ENCODE measurements at regions not wholly inside any gene's neighbourhood (a gene's known extent, or its start where the extent isn't known, plus 50 kb on each side); places are given as distances from the start of the nearest gene placed in this dataset.

DNA sequence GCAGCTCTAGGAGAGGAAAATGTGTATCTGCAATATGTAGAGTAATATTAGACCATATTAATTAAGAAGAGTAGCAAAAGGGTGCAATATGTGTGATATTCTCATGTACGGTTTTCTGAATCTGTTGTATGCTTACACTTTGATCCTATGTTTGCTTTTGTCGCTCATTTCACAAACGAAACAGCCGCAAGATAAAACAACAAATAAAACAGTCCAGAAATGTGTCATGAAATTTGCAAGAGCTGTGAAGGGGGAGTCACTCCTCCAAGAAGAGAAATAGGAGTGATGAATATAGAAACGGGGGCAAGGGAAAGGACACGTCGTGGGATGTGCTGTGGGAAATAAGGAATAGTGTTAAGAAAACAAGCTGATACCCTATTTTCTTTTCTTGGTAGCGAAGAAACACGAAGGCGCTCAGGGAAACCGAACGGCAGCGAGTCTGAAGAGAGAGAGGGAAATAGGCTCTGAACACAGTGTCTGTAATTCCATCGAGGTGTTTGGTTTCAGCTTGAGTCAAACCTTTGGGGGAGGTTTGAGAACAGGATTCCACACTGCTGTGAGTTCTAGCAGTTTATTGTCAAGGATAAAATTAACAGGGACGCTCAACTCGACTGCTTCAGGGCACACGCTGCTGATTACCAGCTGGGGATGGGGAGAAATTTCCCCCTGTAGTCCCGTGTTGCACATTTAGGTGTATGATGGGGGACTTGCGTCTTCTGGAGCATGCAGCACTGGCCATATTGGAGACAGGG is 595.6 kb upstream of the TENM3 start:
- no peak for DNase-seq

GRCh38 chr4:181650033-181650825 is 593.0 kb upstream of the TENM3 start:
- no peak for DNase-seq

GRCh38 chr4:181656748-181657147 is 586.5 kb upstream of the TENM3 start:
- DNase-seq: no peak

DNA sequence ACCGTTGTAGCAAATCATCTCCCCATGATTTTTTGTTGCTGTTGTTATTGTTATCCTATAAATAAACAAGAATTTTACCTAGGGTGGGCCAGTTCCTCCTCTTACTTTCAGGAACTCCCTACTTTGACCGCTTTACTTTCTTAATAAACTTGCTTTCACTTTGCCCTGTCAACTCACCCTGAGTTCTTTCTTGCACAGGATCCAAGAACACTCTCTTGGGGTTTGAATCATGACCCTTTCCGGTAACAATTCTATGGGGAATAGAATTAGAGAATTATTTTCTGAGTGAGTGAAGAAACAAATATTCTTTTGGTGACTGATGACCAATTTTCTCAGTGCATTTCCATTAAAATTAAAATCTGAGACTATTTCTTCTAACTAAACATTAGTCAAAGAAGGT is 584.0 kb upstream of the TENM3 start:
- DNase-seq: no peak

GRCh38 chr4:181659876-181660275 is 583.3 kb upstream of the TENM3 start:
- peak; percentile 33 for DNase-seq

GRCh38 chr4:181661090-181661489 is 582.1 kb upstream of the TENM3 start:
- no peak for DNase-seq

DNA sequence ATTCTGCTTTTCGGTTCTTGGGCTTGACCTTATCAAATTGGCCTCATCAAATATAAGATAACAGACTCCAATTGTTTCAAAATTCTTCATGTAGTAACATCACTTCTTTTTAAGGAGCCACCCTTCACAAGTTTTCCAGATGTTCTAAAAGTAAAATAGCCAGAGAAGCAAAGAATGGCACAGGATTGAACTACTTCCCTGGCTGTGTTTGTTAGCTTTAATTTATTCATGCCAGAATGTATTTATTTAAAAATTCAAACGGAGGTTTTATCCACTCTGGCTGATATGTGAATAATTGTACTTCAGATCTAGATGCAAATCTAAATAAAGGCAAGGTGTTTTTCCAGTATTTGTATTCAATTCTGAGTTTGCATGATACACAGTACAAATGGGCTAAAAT is 581.3 kb upstream of the TENM3 start:
- DNase-seq: no peak

DNA sequence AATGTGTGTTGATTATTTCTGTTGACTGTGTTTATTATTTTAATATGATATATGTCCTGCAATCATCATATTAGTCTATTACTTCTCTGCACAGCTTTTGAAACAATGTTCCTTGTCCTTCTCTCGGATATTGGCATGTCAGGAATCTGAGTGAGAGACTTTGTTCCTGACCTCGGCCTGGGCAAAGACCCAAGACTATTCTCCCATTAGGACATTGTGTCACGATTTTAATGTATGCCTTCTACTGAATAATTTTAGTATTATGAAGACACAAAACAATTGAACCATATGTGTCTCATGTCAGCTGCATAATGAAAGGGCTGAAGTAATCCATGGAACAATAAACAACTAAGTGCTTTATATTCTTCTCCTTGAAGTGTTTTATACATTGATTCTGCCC is 580.8 kb upstream of the TENM3 start:
- no peak for DNase-seq

DNA sequence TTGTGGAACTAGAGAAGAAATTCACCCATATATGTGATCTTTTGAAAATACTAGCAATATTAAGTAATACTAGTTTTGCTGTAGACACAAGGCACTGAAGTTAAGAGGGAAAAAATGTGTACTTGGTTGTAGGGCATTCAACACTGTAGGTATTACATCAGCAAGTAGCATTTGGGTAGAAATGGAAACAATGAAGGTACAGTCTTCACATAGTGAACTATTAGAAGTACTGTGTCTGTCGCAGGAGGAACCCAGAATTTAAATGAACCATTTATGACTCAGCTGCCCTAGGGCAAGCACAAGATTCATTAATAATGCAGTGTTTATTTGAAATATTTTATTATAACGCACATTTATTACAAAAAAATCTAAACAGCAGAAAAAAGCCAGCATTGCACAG is 572.7 kb upstream of the TENM3 start:
- no peak for DNase-seq

DNA sequence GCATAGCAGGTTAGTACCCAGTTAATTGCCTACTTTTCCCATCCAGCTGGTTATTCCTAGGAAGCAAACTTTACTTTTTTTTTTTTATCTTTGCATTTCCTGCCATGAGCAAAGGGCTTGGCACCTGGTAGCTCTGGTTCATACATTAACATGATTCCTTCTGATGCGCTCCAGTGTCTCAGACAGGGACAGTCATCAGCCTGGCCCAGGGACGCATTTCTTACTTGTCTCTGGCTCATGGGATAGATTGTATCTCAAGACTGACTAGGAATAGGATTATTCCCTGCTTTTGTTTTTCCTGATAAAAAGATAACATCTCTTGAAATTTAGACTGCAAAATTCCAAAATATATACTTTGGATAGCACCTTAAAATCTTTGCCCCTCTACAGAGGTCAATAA is 571.5 kb upstream of the TENM3 start:
- no peak for DNase-seq

DNA sequence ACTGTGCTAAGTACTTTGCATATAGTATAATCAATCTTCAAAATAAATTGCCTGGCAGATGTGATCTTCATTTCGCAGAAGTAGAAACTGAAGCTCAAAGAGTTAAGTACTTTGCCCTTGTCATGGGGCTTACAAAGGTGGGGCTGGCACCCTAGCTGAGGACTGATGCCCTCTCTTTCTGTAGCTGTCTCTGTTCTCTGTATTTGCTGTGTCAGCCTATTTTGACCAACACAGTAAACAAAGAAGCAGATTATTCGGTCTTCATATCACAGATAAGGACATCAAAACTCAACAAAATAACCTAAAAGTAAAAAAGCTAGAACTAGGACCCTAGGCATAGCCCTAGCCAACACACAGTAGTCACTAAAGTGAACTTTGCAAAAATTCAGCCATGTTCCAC is 570.5 kb upstream of the TENM3 start:
- no peak for DNase-seq

DNA sequence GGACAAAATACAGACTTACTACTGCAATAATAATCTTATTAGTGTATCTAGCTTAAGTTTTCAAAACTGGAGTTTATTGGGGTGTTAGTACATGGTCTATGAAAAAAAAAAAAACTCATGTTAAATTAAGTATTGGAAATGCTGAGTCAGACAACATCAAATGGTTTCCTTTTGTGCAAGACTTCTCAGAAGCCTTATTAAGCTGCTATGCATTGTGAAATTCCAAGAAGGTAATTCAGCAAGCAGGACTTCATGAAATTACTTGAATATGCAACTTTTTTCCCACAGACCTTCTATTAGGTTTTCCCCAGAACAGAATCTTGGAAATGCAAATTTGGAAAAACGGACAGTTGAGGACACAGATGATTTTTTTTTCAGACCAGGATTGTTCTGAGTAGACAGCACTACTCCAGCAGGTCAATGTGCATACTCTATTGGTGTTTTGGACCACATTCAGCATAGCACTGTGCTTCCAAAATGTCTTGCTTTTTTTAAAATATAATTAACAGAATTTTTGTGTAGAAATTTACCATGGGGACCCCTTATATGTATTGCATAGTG is 568.8 kb upstream of the TENM3 start:
- DNase-seq: no peak

- no peak for DNase-seq
These were observed 566.7 kb upstream of the TENM3 start for GRCh38 chr4:181676546-181676945.

DNA sequence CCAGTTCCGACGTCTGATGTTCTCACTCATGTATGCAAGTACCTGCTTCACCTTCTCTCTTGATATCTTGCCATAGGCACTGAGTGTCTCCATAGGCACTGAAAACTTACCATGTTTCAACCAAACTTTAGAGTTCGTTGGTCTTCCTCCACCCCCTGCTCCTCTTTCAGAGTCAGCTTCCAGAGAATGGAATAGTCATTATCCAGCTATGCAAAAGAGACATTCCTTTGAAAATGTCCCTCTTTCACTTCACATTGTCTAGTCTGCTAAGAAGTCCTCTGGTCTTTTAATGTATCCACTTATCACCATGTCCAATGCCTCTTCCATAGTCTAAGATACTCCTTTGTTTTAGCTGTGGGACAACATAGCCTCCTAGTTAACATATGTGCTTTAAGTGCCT is 566.0 kb upstream of the TENM3 start:
- DNase-seq: no peak

GRCh38 chr4:181677621-181678020 is 565.6 kb upstream of the TENM3 start:
- DNase-seq: no peak

DNA sequence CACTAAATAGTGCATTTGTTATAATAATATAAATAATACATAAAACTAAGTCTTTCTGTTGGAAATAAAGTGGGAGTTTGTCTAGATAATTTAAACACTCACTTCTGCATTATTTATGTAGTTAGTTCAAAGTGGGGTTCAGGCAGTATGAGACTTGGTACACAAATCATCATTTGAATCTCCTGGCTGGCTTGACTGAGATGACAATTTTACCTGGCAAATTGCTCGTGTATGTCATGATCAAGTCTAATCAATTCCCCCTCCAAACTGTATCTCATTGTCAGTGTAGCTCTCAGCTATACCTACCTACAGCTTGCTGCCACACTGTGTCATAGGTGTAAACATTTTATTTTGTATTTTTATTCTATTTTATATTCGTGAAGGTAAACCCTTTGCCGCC is 563.4 kb upstream of the TENM3 start:
- DNase-seq: no peak

- DNase-seq: no peak
These were observed 560.7 kb upstream of the TENM3 start for GRCh38 chr4:181682367-181683047.

DNA sequence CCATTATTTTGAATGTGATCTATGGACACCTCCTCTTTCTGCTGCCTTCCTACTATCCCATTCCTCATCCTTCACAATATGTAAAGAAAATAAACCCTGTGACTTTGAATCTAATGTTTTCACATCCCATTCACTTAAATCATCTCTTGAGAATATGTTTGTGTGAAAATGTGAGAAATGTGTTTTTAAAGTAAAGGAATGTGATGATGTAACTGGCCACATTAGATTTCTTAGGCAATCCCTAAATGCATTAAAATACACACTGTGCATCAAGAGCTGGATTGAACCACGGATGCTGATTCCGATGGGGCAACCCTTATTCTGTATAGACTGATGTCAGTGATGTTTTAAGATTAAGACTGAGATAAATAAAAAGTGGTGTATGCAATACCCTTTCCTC is 558.9 kb upstream of the TENM3 start:
- no peak for DNase-seq

DNA sequence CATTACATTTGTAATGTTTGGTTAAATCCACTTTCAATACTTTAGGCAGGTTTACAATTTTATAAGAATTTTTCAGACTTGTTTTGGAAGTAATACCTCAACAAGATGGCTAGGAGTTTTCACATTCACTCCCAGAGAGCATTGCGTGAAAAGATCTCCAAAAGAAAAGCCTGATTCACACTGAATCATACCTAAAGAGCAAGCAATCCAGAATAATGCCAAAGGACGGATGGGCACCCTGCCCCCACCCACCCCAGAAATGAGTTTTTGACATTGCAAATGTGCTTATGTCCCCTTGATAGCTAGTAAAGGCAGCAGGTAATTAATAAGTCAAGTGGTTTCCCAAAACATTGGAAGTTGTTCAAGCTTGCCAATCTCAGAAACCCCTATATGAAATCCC is 557.7 kb upstream of the TENM3 start:
- no peak for DNase-seq

GRCh38 chr4:181685911-181686310 is 557.3 kb upstream of the TENM3 start:
- no peak for DNase-seq

- DNase-seq: no peak
These were observed 556.1 kb upstream of the TENM3 start for GRCh38 chr4:181687116-181687515.

DNA sequence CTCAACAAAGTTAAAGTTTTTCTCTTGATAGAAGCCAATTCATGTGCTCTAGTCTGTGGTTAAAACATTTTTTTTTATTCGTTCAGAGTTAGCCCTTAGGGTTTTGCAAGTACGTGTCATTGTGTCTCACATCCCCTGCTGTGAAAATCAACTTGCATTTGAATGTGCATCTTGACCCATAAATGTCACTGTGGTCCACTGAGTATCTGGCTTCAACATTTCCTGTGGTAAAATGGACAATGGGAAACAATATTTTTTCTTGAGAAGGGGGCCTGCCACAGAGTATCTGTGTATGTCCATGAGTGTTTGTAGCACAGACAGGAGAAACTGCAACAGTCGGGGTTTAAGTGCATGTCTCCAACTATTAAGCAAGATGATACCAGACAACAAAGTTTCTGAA is 554.8 kb upstream of the TENM3 start:
- peak; percentile 70 for DNase-seq

DNA sequence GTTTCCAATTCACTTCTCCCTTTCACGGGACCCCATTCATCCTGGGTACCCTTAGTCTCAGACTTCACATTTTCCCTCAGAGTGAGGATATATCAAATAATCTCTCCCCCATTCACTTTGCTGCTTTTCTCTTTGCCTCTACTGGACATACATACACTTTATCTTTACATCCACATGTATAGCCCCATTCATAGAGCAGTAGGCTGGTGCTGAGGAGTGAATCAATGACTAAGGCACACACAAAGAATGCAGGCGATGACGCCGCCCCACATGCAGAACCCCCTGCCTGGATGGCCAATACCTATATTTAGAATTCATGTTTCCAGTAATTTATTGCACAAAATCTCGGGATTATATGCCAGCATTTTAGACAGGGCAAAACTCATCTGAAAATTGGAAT is 554.3 kb upstream of the TENM3 start:
- no peak for DNase-seq

DNA sequence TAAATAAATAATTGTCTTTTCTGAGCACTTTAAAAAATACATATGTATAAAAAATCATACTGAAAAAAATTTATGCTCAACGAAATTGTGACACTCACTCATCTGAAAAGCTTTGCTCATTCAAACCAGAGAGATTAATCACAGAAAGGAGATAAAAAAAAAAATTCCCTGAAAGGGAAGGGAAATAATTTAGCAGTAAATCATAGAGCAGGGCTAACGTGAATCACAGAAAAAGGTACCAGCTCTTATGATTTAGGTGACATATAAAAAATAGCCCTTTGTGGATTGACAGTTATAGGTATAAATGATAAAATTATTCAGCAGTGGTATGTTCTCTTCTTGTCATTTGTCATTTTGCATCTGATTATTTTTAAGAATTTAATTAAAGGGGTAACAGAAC is 552.7 kb upstream of the TENM3 start:
- no peak for DNase-seq
